ENCODE measurements at regions not wholly inside any gene's neighbourhood (a gene's known extent, or its start where the extent isn't known, plus 50 kb on each side); places are given as distances from the start of the nearest gene placed in this dataset.
A peak's percentile ranks its signal among the peaks of the same experiment; 100 is the strongest.

DNA sequence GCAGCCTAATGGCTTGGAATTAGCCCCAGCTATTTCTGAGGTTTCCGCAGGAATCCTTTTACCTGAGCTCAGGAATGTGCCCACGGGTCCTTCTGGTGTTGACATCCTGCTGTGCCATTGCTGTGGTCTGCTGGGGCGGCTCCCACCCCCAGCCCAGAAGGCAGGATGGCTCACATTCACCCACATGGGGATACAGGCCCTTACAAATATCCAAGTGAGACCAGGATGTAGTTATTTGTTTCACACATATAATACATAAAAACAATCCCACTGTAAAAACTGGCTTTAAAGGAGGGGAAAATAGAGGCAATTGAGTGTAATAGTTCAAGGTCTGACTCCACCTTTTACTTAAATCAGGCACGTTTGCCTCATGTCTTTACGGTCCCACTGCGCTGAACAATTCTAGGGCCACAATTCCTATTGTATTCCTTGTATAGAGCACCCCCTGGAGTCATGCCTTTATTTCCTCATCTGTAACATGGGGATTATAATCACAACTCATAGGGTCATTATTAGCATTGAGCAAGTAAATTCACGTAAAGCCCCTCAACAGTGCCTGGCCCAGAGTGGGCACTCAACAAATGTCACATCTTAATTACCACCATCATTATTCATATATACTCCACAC is 57.2 kb upstream of the FICD start:
- H3K27me3 ChIP-seq (ENCODE audit: control insufficient read depth in 3 of 3, insufficient read depth in 3 of 3, low read length in 2 of 3) = peaks cover 0 to 3% (median 0%) of the 10 kb centered on the region in 3 donors
- H3K4me1 ChIP-seq (ENCODE audit: control insufficient read depth in 5 of 5, insufficient read depth in 5 of 5, low read length in 5 of 5) = peaks cover 0 to 10% (median 0%) of the 10 kb centered on the region in 5 donors
- ATAC-seq (ENCODE audit: insufficient read depth, low FRiP score) (no peak), DNase-seq (no peak)
- H3K4me3 ChIP-seq = no peak overlapping the region
- TF ChIP-seq, protein P1, sequence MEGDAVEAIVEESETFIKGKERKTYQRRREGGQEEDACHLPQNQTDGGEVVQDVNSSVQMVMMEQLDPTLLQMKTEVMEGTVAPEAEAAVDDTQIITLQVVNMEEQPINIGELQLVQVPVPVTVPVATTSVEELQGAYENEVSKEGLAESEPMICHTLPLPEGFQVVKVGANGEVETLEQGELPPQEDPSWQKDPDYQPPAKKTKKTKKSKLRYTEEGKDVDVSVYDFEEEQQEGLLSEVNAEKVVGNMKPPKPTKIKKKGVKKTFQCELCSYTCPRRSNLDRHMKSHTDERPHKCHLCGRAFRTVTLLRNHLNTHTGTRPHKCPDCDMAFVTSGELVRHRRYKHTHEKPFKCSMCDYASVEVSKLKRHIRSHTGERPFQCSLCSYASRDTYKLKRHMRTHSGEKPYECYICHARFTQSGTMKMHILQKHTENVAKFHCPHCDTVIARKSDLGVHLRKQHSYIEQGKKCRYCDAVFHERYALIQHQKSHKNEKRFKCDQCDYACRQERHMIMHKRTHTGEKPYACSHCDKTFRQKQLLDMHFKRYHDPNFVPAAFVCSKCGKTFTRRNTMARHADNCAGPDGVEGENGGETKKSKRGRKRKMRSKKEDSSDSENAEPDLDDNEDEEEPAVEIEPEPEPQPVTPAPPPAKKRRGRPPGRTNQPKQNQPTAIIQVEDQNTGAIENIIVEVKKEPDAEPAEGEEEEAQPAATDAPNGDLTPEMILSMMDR (IDR thresholded peaks at IDR 0.05; ENCODE audit: control extremely low read depth, extremely low read depth) = no peak
- peaks cover 0 to 2% (median 0%) of the 10 kb centered on the region in 4 donors for H3K9me3 ChIP-seq (ENCODE audit: control insufficient read depth in 4 of 4, insufficient read depth in 3 of 4, low read length in 3 of 4)
- H3K9ac ChIP-seq (ENCODE audit: insufficient read depth in 1 of 2, low read length in 2 of 2) = no peak overlapping the region
- 54 to 59% methylated on average over 7 of the region's 7 CpGs for WGBS, 2 donors
- H3K36me3 ChIP-seq (ENCODE audit: control insufficient read depth in 4 of 4, insufficient read depth in 4 of 4, low read length in 4 of 4) = no peaks in the 10 kb centered on the region
- H3K27ac ChIP-seq (ENCODE audit: low read depth in 1 of 2, low read length in 1 of 2) = no peak overlapping the region

DNA sequence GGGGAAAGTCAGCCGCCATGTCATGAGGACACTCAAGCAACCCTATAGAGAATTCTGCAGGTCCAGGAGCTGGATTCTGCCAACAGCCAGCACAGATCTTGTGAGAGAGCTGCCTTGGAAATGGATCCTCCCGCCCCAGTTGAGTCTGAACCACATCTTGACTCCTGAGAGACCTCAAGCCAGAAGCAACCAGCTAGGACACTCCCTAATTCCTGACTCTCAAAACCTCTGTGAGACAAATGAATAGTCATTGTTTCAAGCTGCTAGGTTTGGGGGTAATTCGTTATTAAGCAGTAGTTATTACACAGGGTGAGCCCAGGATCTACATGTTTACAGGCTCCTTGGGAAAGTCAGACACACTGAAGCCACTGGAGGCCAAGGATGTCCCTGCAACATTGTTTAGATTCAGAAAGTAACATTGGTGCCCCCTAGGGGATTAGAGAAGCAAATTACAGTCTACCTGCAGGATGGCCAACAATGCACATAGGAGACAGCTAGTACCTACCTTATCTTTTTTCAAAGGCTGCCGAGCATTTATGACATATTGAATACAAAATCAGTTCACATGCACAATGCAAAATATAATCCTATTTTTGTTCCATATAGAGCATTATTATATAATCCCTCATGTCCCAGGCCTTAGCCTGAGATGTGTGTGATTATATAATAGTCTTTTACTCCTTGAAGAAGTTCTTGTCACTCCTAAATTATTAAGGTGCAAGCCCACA is 57.9 kb upstream of the FICD start:
- H3K9me3 ChIP-seq (ENCODE audit: control insufficient read depth in 4 of 4, insufficient read depth in 3 of 4, low read length in 3 of 4) = no peaks in the 10 kb centered on the region
- H3K9ac ChIP-seq (ENCODE audit: insufficient read depth in 1 of 2, low read length in 2 of 2) = no peak overlapping the region
- no peak overlapping the region for H3K4me3 ChIP-seq
- WGBS, 2 donors = 48 to 53% methylated on average over 4 of the region's 4 CpGs
- ATAC-seq (ENCODE audit: insufficient read depth, low FRiP score) = peak; percentile 53
- peaks cover 0 to 10% (median 0%) of the 10 kb centered on the region in 5 donors for H3K4me1 ChIP-seq (ENCODE audit: control insufficient read depth in 5 of 5, insufficient read depth in 5 of 5, low read length in 5 of 5)
- H3K27me3 ChIP-seq (ENCODE audit: control insufficient read depth in 3 of 3, insufficient read depth in 3 of 3, low read length in 2 of 3) = no peaks in the 10 kb centered on the region
- TF ChIP-seq, protein P1 (IDR thresholded peaks at IDR 0.05; ENCODE audit: control extremely low read depth, extremely low read depth) = peak; percentile 43
- H3K27ac ChIP-seq (ENCODE audit: low read depth in 1 of 2, low read length in 1 of 2) = no peak overlapping the region
- peak; percentile 28 to 77 (median 76) for DNase-seq
- H3K36me3 ChIP-seq (ENCODE audit: control insufficient read depth in 4 of 4, insufficient read depth in 4 of 4, low read length in 4 of 4) = no peaks in the 10 kb centered on the region

DNA sequence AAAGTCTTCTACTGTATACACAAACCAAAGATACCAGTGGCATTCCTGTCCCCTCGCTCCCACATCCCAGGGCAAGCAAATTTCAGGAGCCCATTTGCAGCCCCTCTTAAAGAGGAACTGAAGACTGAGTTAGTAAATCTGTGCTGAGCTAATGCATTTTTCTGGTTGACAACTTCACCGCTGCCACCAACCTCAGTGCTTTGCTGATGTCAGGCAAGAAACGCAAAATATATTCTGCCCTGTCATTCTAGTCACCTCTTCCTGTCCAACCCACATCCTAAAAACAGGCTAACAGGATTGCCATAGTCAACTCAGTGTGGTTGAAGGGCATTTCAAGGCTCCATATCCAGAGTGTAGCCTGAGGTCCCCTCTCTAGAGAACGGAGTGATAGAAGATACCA is 59.4 kb upstream of the FICD start:
- Histone ChIP-seq H3K9ac (ENCODE audit: insufficient read depth in 1 of 2, low read length in 2 of 2) (no peak overlapping the region), H3K36me3 (ENCODE audit: control insufficient read depth in 4 of 4, insufficient read depth in 4 of 4, low read length in 4 of 4) (no peaks in the 10 kb centered on the region), H3K27ac (ENCODE audit: low read depth in 1 of 2, low read length in 1 of 2) (no peak overlapping the region), H3K4me3 (no peak overlapping the region), H3K4me1 (ENCODE audit: control insufficient read depth in 5 of 5, insufficient read depth in 5 of 5, low read length in 5 of 5) (peaks cover 0 to 10% (median 0%) of the 10 kb centered on the region in 5 donors), H3K9me3 (ENCODE audit: control insufficient read depth in 4 of 4, insufficient read depth in 3 of 4, low read length in 3 of 4) (no peaks in the 10 kb centered on the region), H3K27me3 (ENCODE audit: control insufficient read depth in 3 of 3, insufficient read depth in 3 of 3, low read length in 2 of 3) (no peaks in the 10 kb centered on the region)
- TF ChIP-seq, protein P1 (IDR thresholded peaks at IDR 0.05; ENCODE audit: control extremely low read depth, extremely low read depth) = no peak
- DNase-seq = no peak
- ATAC-seq (ENCODE audit: insufficient read depth, low FRiP score) = no peak
- 51 to 72% methylated on average over 4 of the region's 4 CpGs for whole genome bisulfite sequencing, 2 donors
